ENCODE measurements at regions not wholly inside any gene's neighbourhood (a gene's known extent, or its start where the extent isn't known, plus 50 kb on each side); places are given as distances from the start of the nearest gene placed in this dataset.

DNA sequence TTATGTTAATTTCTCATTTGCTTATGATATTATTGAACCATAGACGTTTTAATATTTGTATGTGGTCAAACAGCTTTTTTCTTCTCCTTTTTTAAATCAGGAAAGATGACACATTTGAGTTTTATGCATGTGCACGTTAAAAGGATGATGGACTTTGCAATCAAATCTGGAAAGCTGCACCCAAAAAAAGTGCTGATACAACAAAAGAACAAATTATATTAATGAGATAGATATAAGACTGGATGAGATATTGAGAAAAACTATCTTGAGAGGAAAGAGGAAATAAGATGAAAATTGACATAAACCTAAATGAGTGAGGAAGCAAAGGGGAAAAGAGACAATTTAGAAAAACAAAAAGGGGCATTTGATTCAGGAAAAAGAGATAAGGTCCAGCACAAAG is 96.4 kb upstream of the CBLN2 start:
- TF ChIP-seq CTCF (IDR thresholded peaks at IDR 0.05): no peak
- TF ChIP-seq POLR2A (IDR thresholded peaks at IDR 0.05; ENCODE audit: low read depth): no peak

All from esophagus muscularis mucosa (tissue), 3 donors.